DOHH2 (cell line): ENCODE measurements at regions not wholly inside any gene's neighbourhood (a gene's known extent, or its start where the extent isn't known, plus 50 kb on each side); places are given as distances from the start of the nearest gene placed in this dataset.

Source experiments
- EZH2phosphoT487 ChIP-seq: fragments of 200-600 bp; sonication (generic); IDR thresholded peaks from 2 replicates; pipeline ENCODE4 v1.6.1; 2017; ENCODE audit warnings: borderline replicate concordance, mild to moderate bottlenecking, antibody characterized with exemption, low read length, moderate library complexity, mixed read lengths
- TF ChIP-seq, protein P1 (sequence below): fragments of 200-600 bp; sonication (generic); IDR thresholded peaks from one replicate; pipeline ENCODE4 v1.5.1; 2014; ENCODE audit warnings: antibody characterized with exemption, mild to moderate bottlenecking, low read depth, low read length; ENCODE audit not compliant: poor library complexity, severe bottlenecking

DNA sequence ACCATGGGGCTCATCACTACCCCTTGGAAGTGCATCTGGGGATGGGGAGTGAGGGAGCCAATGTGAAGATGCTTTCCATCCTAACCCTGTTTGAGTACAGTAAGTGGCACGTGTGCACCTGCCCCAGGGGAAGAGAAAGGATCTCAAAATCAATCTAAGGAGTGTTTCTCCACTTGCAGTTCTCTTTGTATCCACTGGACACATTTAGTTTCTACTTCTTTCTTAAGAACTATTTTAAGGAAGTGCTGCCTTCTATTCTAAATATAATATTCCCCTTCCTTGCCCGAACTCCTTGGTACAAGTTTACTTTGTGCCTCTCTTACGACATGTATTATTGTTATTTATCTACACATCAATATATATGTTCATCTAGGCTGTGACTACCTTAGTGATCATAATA is 73.8 kb downstream of the TTC6 start:
- TF ChIP-seq, protein P1, sequence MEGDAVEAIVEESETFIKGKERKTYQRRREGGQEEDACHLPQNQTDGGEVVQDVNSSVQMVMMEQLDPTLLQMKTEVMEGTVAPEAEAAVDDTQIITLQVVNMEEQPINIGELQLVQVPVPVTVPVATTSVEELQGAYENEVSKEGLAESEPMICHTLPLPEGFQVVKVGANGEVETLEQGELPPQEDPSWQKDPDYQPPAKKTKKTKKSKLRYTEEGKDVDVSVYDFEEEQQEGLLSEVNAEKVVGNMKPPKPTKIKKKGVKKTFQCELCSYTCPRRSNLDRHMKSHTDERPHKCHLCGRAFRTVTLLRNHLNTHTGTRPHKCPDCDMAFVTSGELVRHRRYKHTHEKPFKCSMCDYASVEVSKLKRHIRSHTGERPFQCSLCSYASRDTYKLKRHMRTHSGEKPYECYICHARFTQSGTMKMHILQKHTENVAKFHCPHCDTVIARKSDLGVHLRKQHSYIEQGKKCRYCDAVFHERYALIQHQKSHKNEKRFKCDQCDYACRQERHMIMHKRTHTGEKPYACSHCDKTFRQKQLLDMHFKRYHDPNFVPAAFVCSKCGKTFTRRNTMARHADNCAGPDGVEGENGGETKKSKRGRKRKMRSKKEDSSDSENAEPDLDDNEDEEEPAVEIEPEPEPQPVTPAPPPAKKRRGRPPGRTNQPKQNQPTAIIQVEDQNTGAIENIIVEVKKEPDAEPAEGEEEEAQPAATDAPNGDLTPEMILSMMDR = no peak
- TF ChIP-seq EZH2phosphoT487 = no peak
